Subcutaneous abdominal adipose tissue (tissue), 5 donors: ENCODE measurements at regions not wholly inside any gene's neighbourhood (a gene's known extent, or its start where the extent isn't known, plus 50 kb on each side); places are given as distances from the start of the nearest gene placed in this dataset.

Experiments used
- H3K27ac ChIP-seq: one replicate; pipeline ENCODE4 v1.7.0; 2013; ENCODE audit warnings: low read depth, mild to moderate bottlenecking, inconsistent platforms, low read length, moderate library complexity
- H3K27me3 ChIP-seq, 5 donors: one replicate each; pipeline ENCODE4 v1.7.0; 2013; ENCODE audit warnings: low read length in 5 of 5, inconsistent platforms in 1 of 5; ENCODE audit not compliant: control insufficient read depth in 5 of 5, insufficient read depth in 4 of 5
- H3K36me3 ChIP-seq, 5 donors: one replicate each; pipeline ENCODE4 v1.7.0; 2013; ENCODE audit warnings: low read length in 5 of 5; ENCODE audit not compliant: control insufficient read depth in 5 of 5, insufficient read depth in 5 of 5
- H3K4me1 ChIP-seq, 5 donors: one replicate each; pipeline ENCODE4 v1.7.0; 2013; ENCODE audit warnings: low read length in 5 of 5, mild to moderate bottlenecking in 3 of 5, moderate library complexity in 1 of 5; ENCODE audit not compliant: control insufficient read depth in 5 of 5, insufficient read depth in 5 of 5
- H3K4me3 ChIP-seq, 5 donors: one replicate each; pipeline ENCODE4 v1.7.0; 2013; ENCODE audit warnings: low read length in 5 of 5, low read depth in 1 of 5
- H3K9ac ChIP-seq, 5 donors: one replicate each; pipeline ENCODE4 v1.7.0; 2013; ENCODE audit warnings: low read length in 5 of 5, mild to moderate bottlenecking in 4 of 5, moderate library complexity in 3 of 5
- H3K9me3 ChIP-seq, 5 donors: one replicate each; pipeline ENCODE4 v1.7.0; 2013; ENCODE audit warnings: low read length in 5 of 5; ENCODE audit not compliant: control insufficient read depth in 5 of 5
- donor health status: healthy.
- donor health status: healthy.
- donor health status: healthy.
- donor health status: healthy.
- donor health status: healthy.

DNA sequence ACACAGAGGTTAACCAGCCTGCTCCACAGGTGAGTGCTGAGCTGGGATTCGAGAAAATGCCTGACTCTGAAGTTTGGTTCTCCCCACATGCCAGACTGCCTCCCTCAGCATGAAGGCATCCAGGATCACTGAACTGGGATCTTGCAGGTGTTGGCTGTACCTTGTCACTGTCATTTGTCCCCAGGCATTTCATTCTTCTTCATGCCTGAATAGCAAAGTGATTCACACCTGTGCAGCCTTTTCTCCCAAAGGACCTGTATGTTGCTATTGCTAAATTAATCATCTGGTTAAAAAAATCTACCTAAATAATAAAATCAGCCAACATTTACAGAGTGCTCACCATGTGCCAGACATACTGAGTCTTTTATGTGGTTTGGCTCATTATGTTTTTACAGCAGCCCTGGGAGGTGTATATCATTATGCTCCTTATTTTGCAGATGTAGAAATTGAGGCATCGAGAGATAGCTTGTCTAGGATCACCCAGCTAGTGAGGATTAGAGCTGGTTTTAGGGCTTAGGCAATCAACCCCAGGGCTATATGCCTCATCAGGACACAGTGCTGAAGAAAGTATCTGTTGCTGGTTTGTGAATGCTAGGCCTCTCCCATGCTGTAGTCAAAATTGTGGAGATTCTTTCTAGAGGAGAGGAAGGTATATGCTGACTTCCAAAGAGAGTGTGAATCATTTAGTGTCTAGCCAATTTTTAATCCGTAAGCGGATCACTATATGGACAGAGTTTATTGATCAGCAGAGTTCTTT, 204.4 kb downstream of the HIPK3 start:
- Histone ChIP-seq H3K4me3 (no peak overlapping the region), H3K27ac (no peak overlapping the region), H3K9ac (no peak overlapping the region), H3K36me3 (no peaks in the 10 kb centered on the region), H3K9me3 (no peaks in the 10 kb centered on the region), H3K27me3 (no peaks in the 10 kb centered on the region), H3K4me1 (no peaks in the 10 kb centered on the region)

DNA sequence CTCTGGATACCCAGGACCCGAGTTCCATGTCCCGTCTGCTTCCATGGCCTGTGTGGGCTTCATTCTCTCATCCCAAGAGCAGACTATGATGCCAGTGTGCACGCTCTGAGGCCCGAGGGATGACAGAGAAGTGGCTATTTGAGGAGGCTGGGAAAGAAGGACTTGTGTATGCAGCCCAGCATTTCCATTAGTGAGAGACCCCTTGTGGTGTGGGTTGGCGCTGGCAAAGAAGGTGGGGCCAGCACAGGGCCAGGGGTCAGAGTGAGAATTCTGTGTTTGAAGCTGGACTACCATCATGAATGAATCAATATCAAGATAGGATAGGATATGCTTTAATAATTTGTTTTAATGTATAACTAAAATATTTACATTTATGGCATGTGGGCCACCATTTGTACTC, 200.8 kb downstream of the HIPK3 start:
- Histone ChIP-seq H3K4me1 (no peaks in the 10 kb centered on the region), H3K27me3 (no peaks in the 10 kb centered on the region), H3K4me3 (no peak overlapping the region), H3K27ac (no peak overlapping the region), H3K9me3 (no peaks in the 10 kb centered on the region), H3K9ac (no peak overlapping the region), H3K36me3 (no peaks in the 10 kb centered on the region)

- no peaks in the 10 kb centered on the region for H3K9me3 ChIP-seq
- H3K27ac ChIP-seq = no peak overlapping the region
- no peak overlapping the region for H3K9ac ChIP-seq
- no peaks in the 10 kb centered on the region for H3K4me1 ChIP-seq
- H3K27me3 ChIP-seq = no peaks in the 10 kb centered on the region
- H3K4me3 ChIP-seq = no peak overlapping the region
- no peaks in the 10 kb centered on the region for H3K36me3 ChIP-seq
These were observed 198.8 kb downstream of the HIPK3 start for GRCh38 chr11:33455867-33456463.

- H3K4me1 ChIP-seq = no peaks in the 10 kb centered on the region
- H3K4me3 ChIP-seq = no peak overlapping the region
These were observed 197.1 kb downstream of the HIPK3 start for GRCh38 chr11:33454264-33454663.

DNA sequence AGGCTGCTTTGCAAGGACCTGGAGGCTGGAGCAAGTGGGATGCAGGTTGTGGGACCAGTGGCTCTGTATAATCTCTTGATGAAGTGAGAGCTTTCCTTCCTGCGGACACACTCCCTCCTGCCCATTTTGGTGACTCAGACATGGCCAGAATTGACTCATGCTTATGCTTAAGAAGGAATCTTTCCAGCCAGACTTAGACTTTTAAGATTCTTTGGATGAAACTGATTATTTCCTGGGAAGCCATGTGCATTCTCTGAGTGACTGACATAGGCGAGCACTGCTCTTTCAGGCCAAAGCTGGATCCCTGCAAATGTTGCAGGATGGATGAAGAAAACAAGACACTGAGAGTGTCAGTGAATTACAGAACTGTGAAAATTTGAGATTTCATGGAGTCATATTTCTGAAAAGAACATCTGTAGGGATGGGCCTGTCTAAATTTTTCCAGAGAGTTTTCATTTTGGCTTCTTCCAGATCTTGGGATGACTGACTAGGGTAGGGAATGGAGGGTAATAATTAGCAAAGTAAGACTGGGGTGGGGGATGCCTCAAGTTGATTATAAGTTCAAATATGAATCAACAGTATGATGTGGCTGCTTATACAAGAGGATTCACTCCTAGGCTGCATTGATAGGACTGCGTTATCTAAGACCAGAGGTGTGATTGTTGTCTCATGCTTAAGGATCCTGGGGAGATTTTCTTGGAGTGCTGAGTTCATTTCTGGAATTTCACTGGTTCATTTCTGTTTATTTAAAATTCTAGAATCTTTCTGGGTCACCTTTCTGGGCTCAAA, 195.8 kb downstream of the HIPK3 start:
- H3K36me3 ChIP-seq = no peaks in the 10 kb centered on the region
- no peak overlapping the region for H3K9ac ChIP-seq
- H3K27ac ChIP-seq = no peak overlapping the region
- H3K27me3 ChIP-seq = no peaks in the 10 kb centered on the region
- no peak overlapping the region for H3K4me3 ChIP-seq
- H3K9me3 ChIP-seq = no peaks in the 10 kb centered on the region
- H3K4me1 ChIP-seq = no peaks in the 10 kb centered on the region

More at GRCh38 chr11:33454264-33454663, 197.1 kb downstream of the HIPK3 start:
- Histone ChIP-seq H3K27ac (no peak overlapping the region), H3K36me3 (no peaks in the 10 kb centered on the region), H3K9ac (no peak overlapping the region), H3K27me3 (no peaks in the 10 kb centered on the region), H3K9me3 (no peaks in the 10 kb centered on the region)

DNA sequence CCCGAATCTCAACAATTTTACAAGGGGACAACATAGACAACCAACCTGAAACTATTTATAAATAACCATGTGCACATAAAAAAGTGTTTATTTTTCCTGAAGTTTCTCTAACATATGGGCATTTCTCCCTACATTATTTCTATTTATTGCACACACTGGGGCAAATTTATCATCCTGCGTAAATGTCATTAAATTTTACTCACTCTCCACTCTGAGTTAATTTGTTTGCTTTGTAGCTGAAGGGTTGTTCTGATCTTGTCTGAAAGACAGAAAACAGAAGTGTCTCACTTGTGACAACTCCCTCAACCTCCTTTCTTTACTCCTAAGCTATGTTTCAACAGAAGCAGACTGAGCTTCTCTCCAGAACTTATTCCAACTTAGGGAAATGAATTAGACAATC, 194.2 kb downstream of the HIPK3 start:
- no peaks in the 10 kb centered on the region for H3K27me3 ChIP-seq
- H3K4me1 ChIP-seq = no peaks in the 10 kb centered on the region
- H3K4me3 ChIP-seq = no peak overlapping the region
- H3K9ac ChIP-seq = no peak overlapping the region
- no peaks in the 10 kb centered on the region for H3K36me3 ChIP-seq
- no peaks in the 10 kb centered on the region for H3K9me3 ChIP-seq
- H3K27ac ChIP-seq = no peak overlapping the region

DNA sequence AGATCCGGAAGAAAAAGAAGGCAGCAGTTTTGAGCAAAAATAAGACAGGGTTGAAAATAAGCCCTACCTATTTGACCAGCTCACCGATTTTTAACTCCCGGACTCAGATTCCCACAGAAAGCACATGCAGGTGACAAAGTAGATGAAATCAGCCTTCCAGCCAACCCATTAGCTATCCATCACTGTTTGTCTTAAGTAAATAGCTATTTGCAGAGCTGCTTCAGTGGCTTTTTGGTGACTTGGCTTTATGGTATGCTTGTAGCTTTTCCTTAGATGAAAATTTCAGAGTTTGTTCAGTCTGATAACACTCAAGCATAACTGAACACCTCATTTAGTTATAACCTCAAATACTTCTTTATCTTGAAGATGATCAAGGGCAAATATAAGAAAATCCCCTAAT, 192.6 kb downstream of the HIPK3 start:
- no peak overlapping the region for H3K9ac ChIP-seq
- no peaks in the 10 kb centered on the region for H3K9me3 ChIP-seq
- no peak overlapping the region for H3K4me3 ChIP-seq
- no peaks in the 10 kb centered on the region for H3K36me3 ChIP-seq
- H3K4me1 ChIP-seq = no peaks in the 10 kb centered on the region
- H3K27me3 ChIP-seq = no peaks in the 10 kb centered on the region
- H3K27ac ChIP-seq = no peak overlapping the region

DNA sequence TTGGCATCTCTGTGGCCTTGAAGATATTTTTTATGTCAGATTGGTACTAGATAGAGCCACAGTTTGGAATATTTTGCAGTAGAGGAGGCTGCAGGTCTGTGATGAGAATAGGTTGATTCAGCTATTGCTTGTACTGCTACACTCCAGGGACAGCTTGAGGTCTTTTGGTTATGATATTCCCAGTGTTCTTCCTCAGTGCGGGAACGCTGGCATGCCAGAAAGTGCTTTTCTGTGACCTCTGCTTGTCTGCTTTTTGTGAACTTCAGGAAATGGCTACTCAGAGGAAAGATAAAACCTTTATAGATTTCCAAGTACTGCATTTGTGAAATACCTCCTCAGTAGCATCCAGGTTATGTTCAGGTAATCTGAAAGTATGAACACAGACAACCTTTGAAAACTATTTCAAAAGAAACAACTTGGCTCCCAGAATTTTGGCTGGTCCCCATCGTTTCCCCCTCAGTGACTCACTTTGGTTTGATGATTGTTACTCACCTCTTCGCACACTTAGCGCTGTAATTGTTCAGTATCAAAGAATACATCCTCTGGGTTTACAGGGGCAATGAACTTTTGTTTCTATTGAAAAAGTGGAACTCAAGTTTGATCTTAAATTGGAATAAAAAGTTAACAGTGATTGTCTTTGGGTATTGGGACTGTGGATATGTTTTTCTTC, 191.4 kb downstream of the HIPK3 start:
- H3K27me3 ChIP-seq = no peaks in the 10 kb centered on the region
- H3K4me3 ChIP-seq = no peak overlapping the region
- no peaks in the 10 kb centered on the region for H3K4me1 ChIP-seq
- H3K9ac ChIP-seq = no peak overlapping the region
- no peak overlapping the region for H3K27ac ChIP-seq
- H3K36me3 ChIP-seq = no peaks in the 10 kb centered on the region
- no peaks in the 10 kb centered on the region for H3K9me3 ChIP-seq

DNA sequence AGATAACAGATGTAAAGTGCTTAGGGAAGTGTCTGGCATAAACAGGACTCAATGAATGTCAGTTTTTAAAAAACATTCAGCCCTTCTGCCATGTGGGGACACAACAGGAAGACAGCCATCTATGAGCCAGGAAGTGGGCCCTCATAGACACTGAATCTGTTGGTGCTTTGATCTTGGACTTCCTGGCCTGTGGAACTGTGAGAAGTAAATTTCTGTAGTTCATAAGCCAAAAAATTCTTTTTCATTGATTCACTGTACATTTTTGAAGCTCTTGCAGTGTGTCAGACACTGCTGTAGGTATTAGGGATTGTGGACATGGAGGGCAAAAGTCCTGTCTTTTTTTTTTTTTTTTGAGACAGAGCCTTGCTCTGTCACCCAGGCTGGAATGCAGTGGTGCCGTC, 188.6 kb downstream of the HIPK3 start:
- Histone ChIP-seq H3K4me3 (no peak overlapping the region), H3K9me3 (no peaks in the 10 kb centered on the region), H3K27me3 (no peaks in the 10 kb centered on the region), H3K27ac (no peak overlapping the region), H3K9ac (no peak overlapping the region), H3K4me1 (no peaks in the 10 kb centered on the region), H3K36me3 (no peaks in the 10 kb centered on the region)
